ENCODE measurements at regions not wholly inside any gene's neighbourhood (a gene's known extent, or its start where the extent isn't known, plus 50 kb on each side); places are given as distances from the start of the nearest gene placed in this dataset.
"Not testable (repeated sequence)": the region's sequence is repeated elsewhere in the genome, so short reads cannot be mapped to it uniquely, and the experiment has no call there.

- TF ChIP-seq CTCF (IDR thresholded peaks at IDR 0.05; ENCODE audit: low read depth, low read length, missing control alignments), result no peak
- DNase-seq (ENCODE audit: low read depth), result no peak
- in situ Hi-C loops (cut with HindIII; ENCODE audit: low sequenced_read_pairs), result loop anchor here (5.0 kb wide), 1 partner anchor 33 kb away; no protein-coding TSS in a partner anchor
- no peak overlapping the region for H3K4me3 ChIP-seq (ENCODE audit: low read depth, low read length)
Observed at GRCh38 chr3:197450308-197450707, 105.5 kb downstream of the BDH1 start.

- DNase-seq (ENCODE audit: low read depth); in situ Hi-C loops (cut with HindIII; ENCODE audit: low sequenced_read_pairs); H3K4me3 ChIP-seq (ENCODE audit: low read depth, low read length): not testable (repeated sequence)
Observed at GRCh38 chr3:197449181-197449580, 106.6 kb downstream of the BDH1 start.

- H3K4me3 ChIP-seq (ENCODE audit: low read depth, low read length); in situ Hi-C loops (cut with HindIII; ENCODE audit: low sequenced_read_pairs); DNase-seq (ENCODE audit: low read depth): not testable (repeated sequence)
Observed at GRCh38 chr3:197447781-197448180, 108.0 kb downstream of the BDH1 start.

- no peak overlapping the region for H3K4me3 ChIP-seq (ENCODE audit: low read depth, low read length)
- DNase-seq (ENCODE audit: low read depth), result no peak
- in situ Hi-C loops (cut with HindIII; ENCODE audit: low sequenced_read_pairs), result no loop called here
- no peak for TF ChIP-seq CTCF (IDR thresholded peaks at IDR 0.05; ENCODE audit: low read depth, low read length, missing control alignments)
Observed at GRCh38 chr3:197447057-197447456, 108.7 kb downstream of the BDH1 start.

- in situ Hi-C loops (cut with HindIII; ENCODE audit: low sequenced_read_pairs), result no loop called here
- DNase-seq (ENCODE audit: low read depth), result no peak
Observed at GRCh38 chr3:197446700-197447056, 109.1 kb downstream of the BDH1 start.

DNA sequence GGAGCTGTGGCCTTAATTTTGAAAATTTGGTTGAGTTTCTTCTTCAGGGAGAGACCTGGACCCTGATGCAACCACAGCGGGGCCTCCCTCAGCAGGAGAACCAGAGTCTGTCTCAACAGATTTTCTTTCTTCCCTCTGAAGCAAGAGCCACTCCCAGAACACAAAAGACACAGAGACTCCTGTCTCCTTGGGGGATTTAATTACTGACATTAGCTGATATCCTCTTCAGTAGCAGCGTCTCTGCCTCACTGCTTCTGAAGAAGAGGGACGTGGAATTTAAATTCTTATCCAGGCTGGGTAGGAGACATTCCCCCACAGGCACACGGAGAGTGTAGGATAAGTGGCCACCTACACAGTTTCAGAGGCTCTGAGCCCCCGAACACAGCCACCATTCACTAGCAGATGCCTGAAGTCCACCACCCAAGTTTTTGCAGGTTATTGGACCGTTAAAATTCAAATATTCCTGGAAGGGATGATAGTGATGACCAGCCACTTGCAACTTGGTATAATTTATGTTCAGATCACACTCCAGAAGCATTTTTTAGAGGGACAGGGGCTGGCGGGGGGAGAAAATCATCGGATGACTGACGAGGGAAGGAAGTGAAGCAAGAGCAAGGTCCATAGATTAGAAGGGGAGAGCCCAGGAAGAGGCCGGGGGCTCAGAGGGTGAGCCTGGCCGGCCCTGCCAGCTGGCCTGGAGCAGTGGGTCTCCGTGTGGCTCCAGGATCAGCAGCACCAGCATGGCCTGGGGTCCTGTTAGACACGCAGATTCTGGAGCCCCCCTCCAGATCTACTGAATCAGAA is 109.7 kb downstream of the BDH1 start:
- no peak for TF ChIP-seq CTCF (IDR thresholded peaks at IDR 0.05; ENCODE audit: low read depth, low read length, missing control alignments)
- DNase-seq (ENCODE audit: low read depth), result no peak
- in situ Hi-C loops (cut with HindIII; ENCODE audit: low sequenced_read_pairs), result no loop called here
- H3K4me3 ChIP-seq (ENCODE audit: low read depth, low read length), result no peak overlapping the region

More at GRCh38 chr3:197446700-197447056, 109.1 kb downstream of the BDH1 start:
- no peak overlapping the region for H3K4me3 ChIP-seq (ENCODE audit: low read depth, low read length)
- no peak for TF ChIP-seq CTCF (IDR thresholded peaks at IDR 0.05; ENCODE audit: low read depth, low read length, missing control alignments)

- in situ Hi-C loops (cut with HindIII; ENCODE audit: low sequenced_read_pairs), result no loop called here
- no peak for TF ChIP-seq CTCF (IDR thresholded peaks at IDR 0.05; ENCODE audit: low read depth, low read length, missing control alignments)
- no peak overlapping the region for H3K4me3 ChIP-seq (ENCODE audit: low read depth, low read length)
- no peak for DNase-seq (ENCODE audit: low read depth)
Observed at GRCh38 chr3:197444793-197445379, 110.9 kb downstream of the BDH1 start.

All from astrocyte of the cerebellum (primary cell).